ENCODE measurements at regions not wholly inside any gene's neighbourhood (a gene's known extent, or its start where the extent isn't known, plus 50 kb on each side); places are given as distances from the start of the nearest gene placed in this dataset.

- Histone ChIP-seq H3K79me1 (ENCODE audit: low read depth, low read length) (no peaks in the 10 kb centered on the region), H2BK12ac (ENCODE audit: low read length) (no peak overlapping the region), H3K9me3 (replicated peaks in 1 of 2; ENCODE audit: control insufficient read depth in 2 of 2, insufficient read depth in 1 of 2, low read depth in 1 of 2, low read length in 2 of 2) (no peaks in the 10 kb centered on the region), H2BK5ac (ENCODE audit: low read length) (no peak overlapping the region), H3K4me2 (ENCODE audit: insufficient read depth, low read length, poor library complexity, severe bottlenecking) (no peak overlapping the region), H2AFZ (ENCODE audit: low read length) (no peak overlapping the region), H3K9ac (ENCODE audit: low read depth, low read length, poor library complexity) (no peak overlapping the region), H3K4ac (ENCODE audit: low read length) (no peak overlapping the region), H2BK120ac (ENCODE audit: low read depth, low read length) (no peak overlapping the region), H3K27ac (replicated peaks; ENCODE audit: low read length) (no peak overlapping the region), H3K4me1 (ENCODE audit: control insufficient read depth in 2 of 2, insufficient read depth in 1 of 2, low read depth in 1 of 2, low read length in 2 of 2) (peaks cover 0 to 7% of the 10 kb centered on the region in 2 donors), H3K18ac (ENCODE audit: low read length) (no peak overlapping the region), H4K8ac (ENCODE audit: low read depth, low read length) (no peak overlapping the region), H3K4me3 (ENCODE audit: low read length in 2 of 2) (no peak overlapping the region), H3K14ac (ENCODE audit: low read length) (no peak overlapping the region), H2BK15ac (ENCODE audit: low read length) (no peak overlapping the region), H3K23ac (ENCODE audit: low read depth, low read length, poor library complexity) (no peak overlapping the region), H4K91ac (ENCODE audit: low read depth, low read length, poor library complexity) (no peak overlapping the region), H3K27me3 (ENCODE audit: control insufficient read depth in 3 of 3, insufficient read depth in 3 of 3, low read depth in 1 of 3, low read length in 3 of 3) (no peaks in the 10 kb centered on the region), H3K36me3 (replicated peaks in 1 of 2; ENCODE audit: control insufficient read depth in 2 of 2, insufficient read depth in 2 of 2, low read length in 2 of 2) (no peaks in the 10 kb centered on the region), H2AK5ac (ENCODE audit: low read depth, low read length) (no peak overlapping the region)
- no CpG with 5 or more reads among the region's 10 CpGs for WGBS, 2 donors (ENCODE audit: extremely low coverage in 2 of 2, insufficient read length in 2 of 2, insufficient replicate concordance in 1 of 2)
- no peak for DNase-seq (ENCODE audit: low spot score)
These were observed 144.8 kb downstream of the RNF152 start for GRCh38 chr18:61748004-61748403.

DNA sequence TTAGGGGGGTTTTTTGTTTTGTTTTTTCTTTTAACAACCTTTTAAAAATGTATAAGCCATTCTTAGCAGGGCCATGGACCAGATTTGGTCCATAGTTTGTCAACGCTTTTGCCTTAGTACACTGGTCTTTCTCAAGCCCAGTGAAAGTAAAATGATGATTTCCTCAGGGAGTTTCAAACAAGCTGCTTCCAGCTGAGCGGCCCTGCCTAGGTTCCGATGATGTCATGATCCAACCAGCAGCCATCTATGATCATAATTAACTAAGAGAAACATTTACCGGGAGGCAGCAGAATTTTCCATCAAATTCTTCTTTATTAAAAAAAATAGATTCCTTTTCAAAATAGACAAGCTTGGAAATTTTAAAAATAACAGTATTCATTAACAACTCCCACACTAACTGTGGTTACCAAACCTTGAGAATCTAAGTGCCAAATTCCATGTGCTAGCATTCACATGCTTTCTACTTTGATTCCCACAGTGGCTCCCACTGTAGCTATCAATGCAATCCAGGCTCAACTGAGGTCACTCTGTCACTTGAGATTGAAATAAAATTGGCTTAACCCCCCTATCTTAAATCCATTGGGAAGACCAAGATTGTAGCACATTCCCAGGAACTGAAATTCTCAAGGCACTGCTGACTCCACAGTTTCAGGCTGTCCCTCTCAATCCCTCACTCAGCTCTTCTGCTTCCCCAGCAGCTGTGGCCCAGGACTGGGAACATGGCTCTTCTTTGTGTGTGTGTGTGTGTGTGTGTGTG lies 148.9 kb downstream of the RNF152 start:
- H3K14ac ChIP-seq (ENCODE audit: low read length): no peak overlapping the region
- H3K36me3 ChIP-seq (replicated peaks in 1 of 2; ENCODE audit: control insufficient read depth in 2 of 2, insufficient read depth in 2 of 2, low read length in 2 of 2): no peaks in the 10 kb centered on the region
- no peak overlapping the region for H4K91ac ChIP-seq (ENCODE audit: low read depth, low read length, poor library complexity)
- no peak overlapping the region for H2BK5ac ChIP-seq (ENCODE audit: low read length)
- no peak for DNase-seq (ENCODE audit: low spot score)
- WGBS, 2 donors (ENCODE audit: extremely low coverage in 2 of 2, insufficient read length in 2 of 2, insufficient replicate concordance in 1 of 2): no CpG with 5 or more reads among the region's 4 CpGs
- no peak overlapping the region for H3K9ac ChIP-seq (ENCODE audit: low read depth, low read length, poor library complexity)
- H3K27me3 ChIP-seq (ENCODE audit: control insufficient read depth in 3 of 3, insufficient read depth in 3 of 3, low read depth in 1 of 3, low read length in 3 of 3): no peaks in the 10 kb centered on the region
- H2BK120ac ChIP-seq (ENCODE audit: low read depth, low read length): no peak overlapping the region
- H3K4me3 ChIP-seq (ENCODE audit: low read length in 2 of 2): no peak overlapping the region
- no peak overlapping the region for H4K8ac ChIP-seq (ENCODE audit: low read depth, low read length)
- no peaks in the 10 kb centered on the region for H3K79me1 ChIP-seq (ENCODE audit: low read depth, low read length)
- no peak overlapping the region for H3K23ac ChIP-seq (ENCODE audit: low read depth, low read length, poor library complexity)
- H2AFZ ChIP-seq (ENCODE audit: low read length): no peak overlapping the region
- no peak overlapping the region for H3K27ac ChIP-seq (replicated peaks; ENCODE audit: low read length)
- H3K9me3 ChIP-seq (replicated peaks in 1 of 2; ENCODE audit: control insufficient read depth in 2 of 2, insufficient read depth in 1 of 2, low read depth in 1 of 2, low read length in 2 of 2): no peaks in the 10 kb centered on the region
- no peak overlapping the region for H3K18ac ChIP-seq (ENCODE audit: low read length)
- H3K4ac ChIP-seq (ENCODE audit: low read length): no peak overlapping the region
- no peak overlapping the region for H3K4me2 ChIP-seq (ENCODE audit: insufficient read depth, low read length, poor library complexity, severe bottlenecking)
- no peak overlapping the region for H2BK12ac ChIP-seq (ENCODE audit: low read length)
- H2BK15ac ChIP-seq (ENCODE audit: low read length): no peak overlapping the region
- H3K4me1 ChIP-seq (ENCODE audit: control insufficient read depth in 2 of 2, insufficient read depth in 1 of 2, low read depth in 1 of 2, low read length in 2 of 2): peaks cover 0 to 11% of the 10 kb centered on the region in 2 donors
- H2AK5ac ChIP-seq (ENCODE audit: low read depth, low read length): no peak overlapping the region

GRCh38 chr18:61742565-61743429 lies 150.0 kb downstream of the RNF152 start:
- Histone ChIP-seq H3K27me3 (ENCODE audit: control insufficient read depth in 3 of 3, insufficient read depth in 3 of 3, low read depth in 1 of 3, low read length in 3 of 3) (no peaks in the 10 kb centered on the region), H3K36me3 (replicated peaks in 1 of 2; ENCODE audit: control insufficient read depth in 2 of 2, insufficient read depth in 2 of 2, low read length in 2 of 2) (no peaks in the 10 kb centered on the region), H3K9ac (ENCODE audit: low read depth, low read length, poor library complexity) (no peak overlapping the region), H3K79me1 (ENCODE audit: low read depth, low read length) (no peaks in the 10 kb centered on the region), H3K4me1 (ENCODE audit: control insufficient read depth in 2 of 2, insufficient read depth in 1 of 2, low read depth in 1 of 2, low read length in 2 of 2) (peaks cover 0 to 7% of the 10 kb centered on the region in 2 donors), H3K4me3 (ENCODE audit: low read length in 2 of 2) (no peak overlapping the region), H3K27ac (replicated peaks; ENCODE audit: low read length) (no peak overlapping the region), H3K9me3 (replicated peaks in 1 of 2; ENCODE audit: control insufficient read depth in 2 of 2, insufficient read depth in 1 of 2, low read depth in 1 of 2, low read length in 2 of 2) (no peaks in the 10 kb centered on the region), H2AFZ (ENCODE audit: low read length) (no peak overlapping the region), H3K4ac (ENCODE audit: low read length) (no peak overlapping the region), H3K18ac (ENCODE audit: low read length) (peak overlapping the region; percentile 48), H2AK5ac (ENCODE audit: low read depth, low read length) (no peak overlapping the region), H2BK12ac (ENCODE audit: low read length) (no peak overlapping the region), H2BK5ac (ENCODE audit: low read length) (no peak overlapping the region), H4K8ac (ENCODE audit: low read depth, low read length) (no peak overlapping the region), H3K23ac (ENCODE audit: low read depth, low read length, poor library complexity) (no peak overlapping the region), H4K91ac (ENCODE audit: low read depth, low read length, poor library complexity) (no peak overlapping the region), H3K4me2 (ENCODE audit: insufficient read depth, low read length, poor library complexity, severe bottlenecking) (no peak overlapping the region), H2BK15ac (ENCODE audit: low read length) (no peak overlapping the region), H3K14ac (ENCODE audit: low read length) (no peak overlapping the region), H2BK120ac (ENCODE audit: low read depth, low read length) (no peak overlapping the region)
- DNase-seq (ENCODE audit: low spot score): no peak
- WGBS, 2 donors (ENCODE audit: extremely low coverage in 2 of 2, insufficient read length in 2 of 2, insufficient replicate concordance in 1 of 2): no CpG with 5 or more reads among the region's 8 CpGs

DNA sequence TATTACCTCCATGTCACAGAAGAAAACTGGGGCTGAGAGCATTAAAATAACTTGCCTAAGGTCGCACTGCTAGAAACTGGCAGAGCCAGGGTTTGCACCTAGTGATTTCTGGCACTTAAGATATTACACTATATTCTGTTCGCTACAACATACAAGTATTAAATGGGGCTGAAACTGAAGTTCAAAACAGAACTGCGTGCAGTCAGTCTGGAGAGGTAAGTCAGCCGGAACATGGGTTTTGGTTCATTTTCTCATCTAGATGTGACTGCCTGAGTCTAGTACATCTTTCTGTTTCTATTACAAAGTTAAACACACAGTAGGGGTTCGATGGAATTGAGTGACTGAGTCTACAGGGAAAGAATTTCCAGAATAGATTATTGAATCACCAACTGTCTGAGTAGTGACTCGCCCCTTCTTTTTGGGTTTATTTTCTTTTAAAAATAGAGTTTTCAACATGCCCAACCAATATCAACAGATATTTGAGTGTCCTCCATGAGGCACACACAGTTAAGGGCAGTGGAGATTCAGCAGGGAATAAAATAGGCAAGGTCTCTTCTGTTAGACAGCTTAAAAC lies 150.8 kb downstream of the RNF152 start:
- Histone ChIP-seq H4K8ac (ENCODE audit: low read depth, low read length) (no peak overlapping the region), H3K9me3 (replicated peaks in 1 of 2; ENCODE audit: control insufficient read depth in 2 of 2, insufficient read depth in 1 of 2, low read depth in 1 of 2, low read length in 2 of 2) (no peaks in the 10 kb centered on the region), H3K36me3 (replicated peaks in 1 of 2; ENCODE audit: control insufficient read depth in 2 of 2, insufficient read depth in 2 of 2, low read length in 2 of 2) (no peaks in the 10 kb centered on the region), H3K27ac (replicated peaks; ENCODE audit: low read length) (no peak overlapping the region), H3K9ac (ENCODE audit: low read depth, low read length, poor library complexity) (no peak overlapping the region), H3K18ac (ENCODE audit: low read length) (no peak overlapping the region), H2BK15ac (ENCODE audit: low read length) (no peak overlapping the region), H3K4ac (ENCODE audit: low read length) (no peak overlapping the region), H2BK120ac (ENCODE audit: low read depth, low read length) (no peak overlapping the region), H3K23ac (ENCODE audit: low read depth, low read length, poor library complexity) (no peak overlapping the region), H3K14ac (ENCODE audit: low read length) (no peak overlapping the region), H3K27me3 (ENCODE audit: control insufficient read depth in 3 of 3, insufficient read depth in 3 of 3, low read depth in 1 of 3, low read length in 3 of 3) (no peaks in the 10 kb centered on the region), H2AK5ac (ENCODE audit: low read depth, low read length) (no peak overlapping the region), H2AFZ (ENCODE audit: low read length) (no peak overlapping the region), H3K4me2 (ENCODE audit: insufficient read depth, low read length, poor library complexity, severe bottlenecking) (no peak overlapping the region), H3K4me3 (ENCODE audit: low read length in 2 of 2) (no peak overlapping the region), H2BK5ac (ENCODE audit: low read length) (no peak overlapping the region), H3K4me1 (ENCODE audit: control insufficient read depth in 2 of 2, insufficient read depth in 1 of 2, low read depth in 1 of 2, low read length in 2 of 2) (peaks cover 0 to 7% of the 10 kb centered on the region in 2 donors), H4K91ac (ENCODE audit: low read depth, low read length, poor library complexity) (no peak overlapping the region), H3K79me1 (ENCODE audit: low read depth, low read length) (no peaks in the 10 kb centered on the region), H2BK12ac (ENCODE audit: low read length) (no peak overlapping the region)
- no peak for DNase-seq (ENCODE audit: low spot score)
- no CpG with 5 or more reads among the region's 6 CpGs for WGBS, 2 donors (ENCODE audit: extremely low coverage in 2 of 2, insufficient read length in 2 of 2, insufficient replicate concordance in 1 of 2)
